ENCODE measurements at regions not wholly inside any gene's neighbourhood (a gene's known extent, or its start where the extent isn't known, plus 50 kb on each side); places are given as distances from the start of the nearest gene placed in this dataset.

DNA sequence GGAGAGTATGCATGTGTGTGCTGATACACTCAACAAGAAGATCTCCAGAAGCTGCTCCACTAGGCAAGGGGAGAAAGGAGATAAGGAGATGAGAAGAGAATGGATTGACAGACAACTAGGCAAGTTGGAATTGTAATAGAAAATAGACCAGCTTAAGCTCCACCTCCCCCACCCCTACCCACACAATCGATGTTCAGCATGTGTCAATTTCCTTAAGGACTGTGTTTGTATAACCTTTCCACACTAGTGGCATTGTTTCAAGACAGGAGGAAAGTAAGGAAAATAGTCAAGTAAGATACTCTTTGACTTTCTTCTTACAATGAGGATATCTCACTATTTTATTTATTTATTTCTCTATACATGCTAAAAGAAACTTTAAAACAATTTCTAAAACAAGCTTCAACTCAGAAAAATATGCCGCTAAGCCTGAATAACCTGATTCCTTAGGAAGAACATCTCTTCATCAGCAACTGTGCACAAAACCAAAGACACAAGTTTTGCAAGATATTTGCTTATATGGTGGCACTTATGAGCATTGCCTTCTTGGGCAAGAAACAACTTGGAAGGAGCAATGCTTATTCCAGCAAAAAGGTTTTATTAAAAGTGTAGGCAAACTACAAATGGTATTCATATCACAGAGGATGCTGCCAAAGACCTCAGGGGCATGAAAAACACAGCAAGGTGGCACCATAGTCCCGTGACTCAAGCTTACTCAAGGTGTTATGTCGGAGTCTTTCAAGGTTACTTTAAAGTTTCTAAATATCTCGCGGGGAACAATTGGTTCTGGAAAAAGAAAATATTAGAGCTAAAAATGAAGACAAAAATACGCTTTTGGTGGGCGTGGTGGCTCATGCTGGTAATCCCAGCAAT, 249.1 kb downstream of the COL12A1 start:
- Histone ChIP-seq H3K9me3 (ENCODE audit: control insufficient read depth in 3 of 3, low read length in 3 of 3) (peaks cover 0 to 1% (median 0%) of the 10 kb centered on the region in 3 donors), H3K4me1 (ENCODE audit: control insufficient read depth in 3 of 3, insufficient read depth in 3 of 3, low read length in 3 of 3) (no peaks in the 10 kb centered on the region), H3K9ac (ENCODE audit: low read depth in 1 of 3, low read length in 3 of 3) (no peak overlapping the region), H3K27me3 (ENCODE audit: control insufficient read depth in 3 of 3, insufficient read depth in 3 of 3, low read length in 3 of 3) (no peaks in the 10 kb centered on the region), H3K4me3 (ENCODE audit: low read length in 3 of 3) (no peak overlapping the region), H3K36me3 (ENCODE audit: control insufficient read depth in 3 of 3, insufficient read depth in 3 of 3, low read length in 3 of 3) (no peaks in the 10 kb centered on the region), H3K27ac (ENCODE audit: low read depth, low read length) (no peak overlapping the region)

DNA sequence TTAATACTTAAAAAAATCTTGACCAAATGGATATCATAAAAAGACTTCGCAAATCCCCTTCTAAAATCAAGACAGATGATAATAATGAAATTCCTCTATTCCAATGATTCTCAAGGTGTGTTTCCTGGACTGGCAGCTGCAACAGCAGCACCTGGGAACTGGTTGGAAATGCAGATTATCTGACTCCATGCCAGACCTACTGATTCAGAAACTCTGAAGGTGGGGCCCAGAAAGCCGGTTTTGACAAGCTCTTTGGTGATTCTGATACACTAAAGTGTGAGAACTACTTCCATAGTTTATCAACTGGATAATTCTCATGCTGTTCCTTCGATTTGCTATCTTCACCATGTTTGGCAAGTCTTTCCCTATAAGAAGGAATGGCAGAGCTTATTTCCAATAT, 252.1 kb downstream of the COL12A1 start:
- Histone ChIP-seq H3K9ac (ENCODE audit: low read depth in 1 of 3, low read length in 3 of 3) (no peak overlapping the region), H3K36me3 (ENCODE audit: control insufficient read depth in 3 of 3, insufficient read depth in 3 of 3, low read length in 3 of 3) (no peaks in the 10 kb centered on the region), H3K27me3 (ENCODE audit: control insufficient read depth in 3 of 3, insufficient read depth in 3 of 3, low read length in 3 of 3) (no peaks in the 10 kb centered on the region), H3K4me3 (ENCODE audit: low read length in 3 of 3) (no peak overlapping the region), H3K27ac (ENCODE audit: low read depth, low read length) (no peak overlapping the region), H3K4me1 (ENCODE audit: control insufficient read depth in 3 of 3, insufficient read depth in 3 of 3, low read length in 3 of 3) (no peaks in the 10 kb centered on the region), H3K9me3 (ENCODE audit: control insufficient read depth in 3 of 3, low read length in 3 of 3) (peaks cover 0 to 4% (median 0%) of the 10 kb centered on the region in 3 donors)

DNA sequence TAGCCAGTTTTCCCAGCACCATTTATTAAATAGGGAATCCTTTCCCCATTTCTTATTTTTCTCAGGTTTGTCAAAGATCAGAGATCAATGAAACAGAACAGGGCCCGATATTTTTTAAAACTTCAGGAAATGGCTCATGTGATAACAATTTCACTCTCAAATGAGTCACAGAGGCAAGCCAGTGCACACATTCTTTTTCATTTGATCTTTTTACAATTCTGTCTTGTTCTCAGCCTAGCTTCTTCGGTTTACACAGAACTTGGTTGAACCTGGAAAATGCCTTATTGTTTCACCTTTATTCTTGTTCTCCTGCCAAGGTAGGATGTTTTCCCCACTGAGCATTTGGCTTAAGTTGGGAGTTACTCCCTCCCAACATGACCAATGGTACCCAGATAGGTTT, 258.9 kb downstream of the COL12A1 start:
- H3K9ac ChIP-seq (ENCODE audit: low read depth in 1 of 3, low read length in 3 of 3): no peak overlapping the region
- no peaks in the 10 kb centered on the region for H3K36me3 ChIP-seq (ENCODE audit: control insufficient read depth in 3 of 3, insufficient read depth in 3 of 3, low read length in 3 of 3)
- peaks cover 0 to 4% (median 0%) of the 10 kb centered on the region in 3 donors for H3K9me3 ChIP-seq (ENCODE audit: control insufficient read depth in 3 of 3, low read length in 3 of 3)
- no peaks in the 10 kb centered on the region for H3K4me1 ChIP-seq (ENCODE audit: control insufficient read depth in 3 of 3, insufficient read depth in 3 of 3, low read length in 3 of 3)
- H3K4me3 ChIP-seq (ENCODE audit: low read length in 3 of 3): no peak overlapping the region
- no peak overlapping the region for H3K27ac ChIP-seq (ENCODE audit: low read depth, low read length)
- H3K27me3 ChIP-seq (ENCODE audit: control insufficient read depth in 3 of 3, insufficient read depth in 3 of 3, low read length in 3 of 3): no peaks in the 10 kb centered on the region

DNA sequence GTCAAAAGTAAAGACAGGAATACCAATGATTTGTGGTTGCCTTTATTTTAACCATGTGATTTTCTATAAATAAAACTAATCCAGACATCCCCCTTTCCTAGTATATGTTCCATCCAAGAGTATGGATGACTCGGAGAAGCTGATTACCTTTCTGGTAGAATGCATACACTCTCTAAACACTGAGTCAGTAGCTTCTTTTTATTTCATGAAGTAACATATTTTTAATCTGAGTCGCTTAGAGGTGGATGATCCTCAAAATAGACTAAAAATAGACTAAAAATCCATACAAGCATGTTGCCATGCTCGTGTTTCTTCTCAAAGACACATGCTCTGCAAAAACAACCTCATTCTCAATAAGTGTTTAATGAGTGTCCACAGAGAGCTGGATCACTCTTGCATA, 263.7 kb downstream of the COL12A1 start:
- Histone ChIP-seq H3K27me3 (ENCODE audit: control insufficient read depth in 3 of 3, insufficient read depth in 3 of 3, low read length in 3 of 3) (no peaks in the 10 kb centered on the region), H3K27ac (ENCODE audit: low read depth, low read length) (no peak overlapping the region), H3K4me3 (ENCODE audit: low read length in 3 of 3) (no peak overlapping the region), H3K36me3 (ENCODE audit: control insufficient read depth in 3 of 3, insufficient read depth in 3 of 3, low read length in 3 of 3) (no peaks in the 10 kb centered on the region), H3K9ac (ENCODE audit: low read depth in 1 of 3, low read length in 3 of 3) (no peak overlapping the region), H3K4me1 (ENCODE audit: control insufficient read depth in 3 of 3, insufficient read depth in 3 of 3, low read length in 3 of 3) (no peaks in the 10 kb centered on the region), H3K9me3 (ENCODE audit: control insufficient read depth in 3 of 3, low read length in 3 of 3) (no peaks in the 10 kb centered on the region)

DNA sequence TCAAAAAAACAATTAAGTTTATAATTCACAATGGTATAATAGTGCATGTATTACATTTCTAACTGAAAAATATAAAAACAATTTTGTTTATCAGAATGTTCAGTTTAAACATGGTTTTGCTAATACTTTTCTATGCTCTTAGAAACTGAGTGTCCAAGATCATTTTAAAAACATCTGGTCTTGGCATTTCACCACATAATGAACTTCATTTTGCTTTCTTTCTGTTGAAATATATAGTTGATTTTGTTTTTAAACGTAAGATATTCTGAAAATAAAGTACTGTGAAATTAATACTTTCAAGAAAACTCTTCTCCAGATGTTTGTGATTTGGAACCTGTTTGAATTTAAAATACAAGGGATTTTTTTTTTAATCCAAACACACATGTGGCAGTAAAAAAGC, 264.4 kb downstream of the COL12A1 start:
- no peak overlapping the region for H3K4me3 ChIP-seq (ENCODE audit: low read length in 3 of 3)
- no peaks in the 10 kb centered on the region for H3K4me1 ChIP-seq (ENCODE audit: control insufficient read depth in 3 of 3, insufficient read depth in 3 of 3, low read length in 3 of 3)
- no peaks in the 10 kb centered on the region for H3K9me3 ChIP-seq (ENCODE audit: control insufficient read depth in 3 of 3, low read length in 3 of 3)
- no peaks in the 10 kb centered on the region for H3K36me3 ChIP-seq (ENCODE audit: control insufficient read depth in 3 of 3, insufficient read depth in 3 of 3, low read length in 3 of 3)
- no peak overlapping the region for H3K27ac ChIP-seq (ENCODE audit: low read depth, low read length)
- no peak overlapping the region for H3K9ac ChIP-seq (ENCODE audit: low read depth in 1 of 3, low read length in 3 of 3)
- no peaks in the 10 kb centered on the region for H3K27me3 ChIP-seq (ENCODE audit: control insufficient read depth in 3 of 3, insufficient read depth in 3 of 3, low read length in 3 of 3)

DNA sequence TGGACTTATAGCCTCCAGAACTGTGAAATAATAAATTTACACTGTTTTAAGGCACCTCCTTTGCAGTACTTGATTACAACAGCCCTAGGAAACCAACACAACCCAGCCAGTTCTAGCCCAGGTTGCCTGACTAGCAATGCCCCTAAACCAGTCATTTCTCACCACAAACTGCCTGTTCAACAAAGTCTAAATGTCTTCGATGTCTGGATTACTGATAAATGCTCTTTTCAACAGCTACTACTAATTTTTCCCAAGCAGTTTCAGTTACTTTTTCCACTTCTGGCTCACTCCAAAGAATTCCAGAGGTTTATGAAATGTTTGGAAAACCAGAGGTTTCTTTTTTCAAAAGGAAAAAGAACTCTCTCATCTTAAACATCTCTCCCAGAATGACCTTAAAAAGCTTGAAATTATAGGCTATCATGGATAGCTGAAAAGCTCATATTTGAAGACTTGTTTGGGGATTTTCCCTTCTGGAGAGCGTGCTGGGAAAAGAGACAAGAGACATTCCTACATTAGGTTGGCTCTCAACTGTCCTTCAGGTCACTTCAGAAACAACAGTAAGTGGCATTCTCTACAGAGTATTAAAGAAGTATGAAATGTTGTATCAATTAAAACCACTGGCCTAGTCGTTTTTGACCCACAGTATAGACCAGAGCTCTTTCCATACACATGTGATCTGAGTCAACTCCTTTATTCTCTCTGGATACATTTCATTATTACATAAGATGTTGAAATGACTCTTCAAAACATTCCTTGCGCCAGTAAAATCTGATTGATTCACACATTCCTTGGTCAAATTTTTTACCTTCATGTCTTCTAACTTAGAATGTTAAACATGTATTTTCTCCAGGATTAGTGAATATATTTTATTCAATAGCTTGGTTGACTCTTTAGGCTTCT, 265.9 kb downstream of the COL12A1 start:
- Histone ChIP-seq H3K9me3 (ENCODE audit: control insufficient read depth in 3 of 3, low read length in 3 of 3) (no peaks in the 10 kb centered on the region), H3K4me3 (ENCODE audit: low read length in 3 of 3) (no peak overlapping the region), H3K27me3 (ENCODE audit: control insufficient read depth in 3 of 3, insufficient read depth in 3 of 3, low read length in 3 of 3) (no peaks in the 10 kb centered on the region), H3K9ac (ENCODE audit: low read depth in 1 of 3, low read length in 3 of 3) (no peak overlapping the region), H3K27ac (ENCODE audit: low read depth, low read length) (no peak overlapping the region), H3K36me3 (ENCODE audit: control insufficient read depth in 3 of 3, insufficient read depth in 3 of 3, low read length in 3 of 3) (no peaks in the 10 kb centered on the region), H3K4me1 (ENCODE audit: control insufficient read depth in 3 of 3, insufficient read depth in 3 of 3, low read length in 3 of 3) (no peaks in the 10 kb centered on the region)

DNA sequence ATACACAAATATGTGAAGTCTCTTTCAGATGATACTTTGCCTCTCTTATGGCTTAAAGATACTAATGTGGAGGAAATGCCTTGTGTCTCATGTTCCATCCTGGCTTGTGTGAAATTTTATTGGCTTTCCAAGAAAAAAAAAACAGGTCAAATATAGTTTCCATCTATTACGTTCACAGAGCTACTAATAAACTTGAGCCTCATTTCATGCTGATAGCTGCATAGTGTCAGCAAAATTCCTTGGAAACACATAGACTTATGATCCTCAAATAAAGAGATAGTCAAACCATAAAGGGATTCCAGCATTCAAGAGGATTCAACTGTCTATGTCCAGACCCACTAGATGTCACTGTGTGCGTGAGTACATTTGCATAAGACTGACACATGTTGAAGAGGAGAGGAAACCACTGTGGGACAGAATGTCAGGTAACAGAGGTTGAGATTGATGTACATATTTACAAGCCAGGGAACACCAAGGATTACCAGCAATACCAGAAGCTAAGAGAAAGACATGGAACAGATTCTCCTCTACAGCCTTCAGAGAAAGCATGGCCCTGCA, 266.6 kb downstream of the COL12A1 start:
- H3K4me1 ChIP-seq (ENCODE audit: control insufficient read depth in 3 of 3, insufficient read depth in 3 of 3, low read length in 3 of 3): no peaks in the 10 kb centered on the region
- H3K36me3 ChIP-seq (ENCODE audit: control insufficient read depth in 3 of 3, insufficient read depth in 3 of 3, low read length in 3 of 3): no peaks in the 10 kb centered on the region
- H3K4me3 ChIP-seq (ENCODE audit: low read length in 3 of 3): no peak overlapping the region
- no peak overlapping the region for H3K27ac ChIP-seq (ENCODE audit: low read depth, low read length)
- H3K9ac ChIP-seq (ENCODE audit: low read depth in 1 of 3, low read length in 3 of 3): no peak overlapping the region
- no peaks in the 10 kb centered on the region for H3K27me3 ChIP-seq (ENCODE audit: control insufficient read depth in 3 of 3, insufficient read depth in 3 of 3, low read length in 3 of 3)
- no peaks in the 10 kb centered on the region for H3K9me3 ChIP-seq (ENCODE audit: control insufficient read depth in 3 of 3, low read length in 3 of 3)

DNA sequence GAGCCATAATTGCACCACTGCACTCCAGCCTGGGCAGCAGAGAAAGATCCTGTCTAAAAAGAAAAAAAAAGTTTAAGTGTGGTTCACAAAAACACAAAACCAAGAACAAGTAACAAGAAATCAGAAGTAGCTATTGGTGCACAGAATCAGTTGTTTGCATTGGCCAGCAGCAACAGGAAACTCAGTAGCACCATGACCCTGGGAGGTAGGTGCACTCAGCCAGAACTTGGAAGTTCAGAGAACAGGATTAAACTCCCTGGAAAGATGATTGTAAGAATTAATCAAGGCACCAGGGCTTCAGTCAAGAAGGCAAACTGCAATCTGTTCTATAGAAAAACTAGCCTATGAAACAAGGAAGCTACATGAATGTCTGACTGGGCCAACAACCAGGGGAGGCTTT, 267.9 kb downstream of the COL12A1 start:
- Histone ChIP-seq H3K27me3 (ENCODE audit: control insufficient read depth in 3 of 3, insufficient read depth in 3 of 3, low read length in 3 of 3) (no peaks in the 10 kb centered on the region), H3K27ac (ENCODE audit: low read depth, low read length) (no peak overlapping the region), H3K4me3 (ENCODE audit: low read length in 3 of 3) (no peak overlapping the region), H3K36me3 (ENCODE audit: control insufficient read depth in 3 of 3, insufficient read depth in 3 of 3, low read length in 3 of 3) (no peaks in the 10 kb centered on the region), H3K9ac (ENCODE audit: low read depth in 1 of 3, low read length in 3 of 3) (no peak overlapping the region), H3K4me1 (ENCODE audit: control insufficient read depth in 3 of 3, insufficient read depth in 3 of 3, low read length in 3 of 3) (no peaks in the 10 kb centered on the region), H3K9me3 (ENCODE audit: control insufficient read depth in 3 of 3, low read length in 3 of 3) (no peaks in the 10 kb centered on the region)

DNA sequence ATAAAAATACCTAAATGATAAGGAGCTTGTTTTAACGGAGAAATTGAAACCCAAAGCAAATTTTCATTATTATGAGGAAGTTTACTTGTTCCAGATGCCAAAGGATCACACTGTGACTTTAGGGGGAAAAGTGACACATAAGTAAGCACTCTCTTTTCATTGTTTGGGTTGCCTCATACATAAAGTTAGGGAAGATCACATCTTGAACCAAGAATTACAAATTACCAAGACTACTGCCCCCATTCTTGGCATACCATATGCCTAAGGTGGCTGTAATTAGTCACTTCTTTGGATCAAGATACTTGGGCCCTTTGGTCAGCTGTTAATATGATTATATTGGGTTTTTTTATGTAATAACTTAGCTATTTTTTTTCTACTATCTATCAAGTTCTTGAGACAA, 269.0 kb downstream of the COL12A1 start:
- Histone ChIP-seq H3K4me1 (ENCODE audit: control insufficient read depth in 3 of 3, insufficient read depth in 3 of 3, low read length in 3 of 3) (no peaks in the 10 kb centered on the region), H3K36me3 (ENCODE audit: control insufficient read depth in 3 of 3, insufficient read depth in 3 of 3, low read length in 3 of 3) (no peaks in the 10 kb centered on the region), H3K9me3 (ENCODE audit: control insufficient read depth in 3 of 3, low read length in 3 of 3) (no peaks in the 10 kb centered on the region), H3K9ac (ENCODE audit: low read depth in 1 of 3, low read length in 3 of 3) (no peak overlapping the region), H3K27me3 (ENCODE audit: control insufficient read depth in 3 of 3, insufficient read depth in 3 of 3, low read length in 3 of 3) (no peaks in the 10 kb centered on the region), H3K27ac (ENCODE audit: low read depth, low read length) (no peak overlapping the region), H3K4me3 (ENCODE audit: low read length in 3 of 3) (no peak overlapping the region)

Measured in skeletal muscle tissue (tissue), 3 donors.